HG02943 (cell line): ENCODE measurements at regions not wholly inside any gene's neighbourhood (a gene's known extent, or its start where the extent isn't known, plus 50 kb on each side); places are given as distances from the start of the nearest gene placed in this dataset.
"Not testable (repeated sequence)": the region's sequence is repeated elsewhere in the genome, so short reads cannot be mapped to it uniquely, and the experiment has no call there.

Source experiments
- ATAC-seq: cut with Tn5 transposase; IDR thresholded peaks from one replicate; pipeline ENCODE4 v1.9.1; 2021; ENCODE audit warnings: mild to moderate bottlenecking, low read depth, moderate library complexity; ENCODE audit not compliant: unreplicated experiment

DNA sequence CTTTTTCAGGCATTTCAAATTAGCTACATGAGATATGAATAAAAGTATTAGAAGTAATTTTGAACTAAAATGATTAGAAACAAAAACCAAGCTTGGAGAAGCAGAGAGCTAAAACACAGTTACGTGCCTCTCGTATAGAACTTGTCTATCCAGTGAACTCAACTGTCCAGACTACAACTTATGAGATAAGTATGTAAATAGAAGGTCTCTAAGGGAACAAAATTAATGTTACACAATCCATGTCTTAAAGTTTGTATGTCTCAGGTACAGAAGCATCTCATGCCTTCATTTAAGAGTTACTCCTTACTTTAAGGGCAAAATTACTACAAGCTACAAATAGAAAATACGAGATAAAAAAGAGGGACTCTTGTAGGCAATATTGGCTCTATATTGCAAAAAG, 316.8 kb downstream of the CETN3 start:
- no peak for ATAC-seq

DNA sequence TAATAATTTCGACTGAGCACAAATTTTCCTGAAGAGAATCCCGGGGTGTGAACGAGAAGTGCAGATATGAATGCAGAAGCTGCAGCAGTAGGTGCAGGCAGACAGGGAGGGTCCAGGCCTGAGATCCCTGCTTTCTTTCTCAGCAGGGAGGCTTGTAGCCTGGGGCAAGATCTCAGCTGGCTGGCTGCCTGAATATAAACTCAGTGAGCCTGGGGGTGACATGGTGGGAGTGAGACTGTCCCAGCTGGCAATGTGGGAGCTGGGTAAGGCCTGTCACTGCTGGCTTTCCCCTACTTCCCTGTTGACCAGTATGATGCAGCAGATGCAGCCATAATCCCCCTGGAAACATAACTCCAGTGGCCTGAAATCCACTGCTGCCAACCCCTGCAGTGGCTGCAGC, 325.2 kb downstream of the CETN3 start:
- no peak for ATAC-seq

DNA sequence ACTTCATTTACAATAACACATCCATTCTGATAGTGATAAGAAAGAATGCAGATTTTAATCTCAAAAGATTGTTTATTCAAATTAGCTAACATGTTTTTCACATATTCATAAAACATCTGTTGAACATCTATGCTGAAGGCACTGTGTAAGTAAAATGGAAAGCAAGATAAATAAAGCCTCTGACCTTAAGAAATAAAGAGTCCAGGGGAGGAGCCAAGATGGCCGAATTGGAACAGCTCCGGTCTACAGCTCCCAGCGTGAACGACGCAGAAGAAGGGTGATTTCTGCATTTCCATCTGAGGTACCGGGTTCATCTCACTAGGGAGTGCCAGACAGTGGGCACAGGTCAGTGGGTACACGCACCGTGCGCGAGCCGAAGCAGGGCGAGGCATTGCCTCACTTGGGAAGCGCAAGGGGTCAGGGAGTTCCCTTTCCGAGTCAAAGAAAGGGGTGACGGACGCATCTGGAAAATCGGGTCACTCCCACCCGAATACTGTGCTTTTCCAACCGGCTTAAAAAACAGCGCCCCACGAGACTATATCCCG, 336.5 kb downstream of the CETN3 start:
- ATAC-seq: not testable (repeated sequence)

DNA sequence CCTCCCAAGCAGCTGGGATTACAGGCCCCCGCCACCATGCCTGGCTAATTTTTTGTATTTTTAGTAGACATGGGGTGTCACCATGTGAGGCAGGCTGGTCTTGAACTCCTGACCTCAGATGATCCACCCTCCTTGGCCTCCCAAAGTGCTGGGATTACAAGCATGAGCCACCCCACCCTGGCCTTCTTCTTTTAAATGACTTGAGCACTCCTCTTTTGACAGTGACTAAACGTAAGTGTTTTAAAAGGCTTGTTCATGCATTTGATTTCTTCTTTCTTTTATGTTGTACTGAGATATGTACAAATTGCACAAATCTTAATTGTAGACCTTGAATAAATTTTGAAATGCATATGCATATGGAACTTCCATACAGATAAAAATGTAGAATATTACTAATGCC, 337.9 kb downstream of the CETN3 start:
- no peak for ATAC-seq

DNA sequence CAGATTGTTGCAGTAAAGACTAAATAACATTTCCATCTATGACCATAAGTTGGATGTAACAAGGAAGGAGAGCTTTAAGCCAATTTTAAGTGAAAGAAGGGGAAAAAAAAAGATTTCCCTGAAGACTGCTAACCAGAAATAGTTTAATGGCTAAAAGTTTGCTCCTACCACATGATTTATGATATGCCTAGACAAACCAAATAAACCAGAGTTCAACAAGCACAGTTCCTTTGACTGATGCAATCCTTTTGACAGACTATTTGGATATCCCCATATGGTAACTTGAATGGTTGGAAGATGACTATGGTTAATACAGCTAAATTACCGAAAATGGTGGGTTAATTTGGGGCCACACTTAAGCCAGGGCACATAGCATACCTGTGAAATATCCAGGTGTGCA, 338.5 kb downstream of the CETN3 start:
- no peak for ATAC-seq

DNA sequence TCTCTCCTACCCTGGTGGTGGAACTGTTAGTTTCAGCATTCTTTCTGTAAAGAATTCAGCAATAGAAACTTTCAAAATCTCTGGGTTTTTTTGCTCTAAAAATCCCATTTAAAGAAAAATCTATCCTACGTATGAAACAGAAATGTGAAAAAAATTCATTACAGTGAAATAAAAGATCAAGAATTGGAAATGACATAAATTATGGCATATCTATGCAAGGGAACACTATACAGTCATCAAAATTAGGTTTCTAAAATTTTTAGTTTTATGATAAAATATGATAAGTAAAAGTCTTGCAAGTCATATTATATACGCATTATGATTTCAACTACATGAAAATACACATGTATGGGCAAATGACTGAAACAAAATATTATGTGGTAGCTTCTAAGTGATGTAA, 342.6 kb downstream of the CETN3 start:
- ATAC-seq: no peak

DNA sequence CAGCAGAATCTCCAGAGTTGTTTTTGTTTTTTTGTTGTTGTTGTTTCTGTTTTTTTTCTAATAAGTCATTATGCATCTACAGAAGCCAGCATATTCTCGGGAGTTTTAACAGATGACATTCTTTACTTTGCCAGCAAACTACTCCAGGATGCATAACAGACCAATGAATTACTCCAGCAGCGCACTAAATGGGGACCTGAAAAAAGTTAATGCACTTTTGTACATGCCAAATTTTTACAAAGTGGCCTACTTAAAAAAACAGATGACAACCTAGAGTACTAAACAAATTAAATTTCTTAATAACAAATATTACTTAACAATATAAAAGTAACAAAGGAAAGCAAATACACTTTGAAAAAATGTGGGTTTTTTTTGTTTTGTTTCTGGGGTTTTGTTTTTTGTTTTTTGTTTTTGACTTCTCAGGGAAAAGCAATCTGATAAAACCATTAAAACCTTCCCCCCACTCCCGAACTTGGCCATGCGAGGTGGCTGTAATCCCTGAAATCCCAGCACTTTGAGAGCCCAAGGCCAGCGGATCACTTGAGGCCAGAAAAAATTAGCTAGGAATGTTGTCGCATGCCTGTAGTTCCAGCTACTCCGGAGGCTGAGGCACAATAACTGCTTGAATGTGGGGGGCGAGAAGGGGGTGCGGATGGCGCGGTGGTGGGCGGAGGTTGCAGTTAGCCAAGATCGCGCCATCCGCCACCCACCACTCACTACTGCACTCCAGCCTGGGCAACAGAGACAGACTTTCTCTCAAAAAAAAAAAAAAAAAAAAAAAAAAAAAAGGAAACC, 352.4 kb downstream of the CETN3 start:
- no peak for ATAC-seq

DNA sequence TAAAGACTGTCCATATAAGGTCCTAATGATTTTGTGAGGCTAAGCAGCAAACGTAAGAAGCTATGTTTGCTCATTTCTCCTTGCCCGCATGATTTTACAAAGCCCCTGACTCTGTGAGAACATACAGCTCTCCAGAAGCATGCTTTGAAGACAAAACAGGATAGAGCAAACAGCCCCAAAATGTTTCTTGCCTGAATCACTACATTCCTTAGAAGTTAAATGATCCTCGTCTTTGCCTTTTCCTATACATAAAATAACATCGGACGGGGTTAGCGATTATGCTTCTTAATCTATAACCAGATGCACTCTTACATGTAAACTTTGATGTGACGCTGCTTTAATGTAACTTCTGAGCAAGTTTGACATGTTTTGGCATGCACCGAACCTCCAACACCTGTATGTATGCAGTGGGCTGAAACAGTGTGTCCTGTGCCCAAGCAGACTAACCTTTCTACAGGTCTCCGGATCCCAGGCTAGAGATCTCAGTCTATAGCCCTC, 353.7 kb downstream of the CETN3 start:
- no peak for ATAC-seq

DNA sequence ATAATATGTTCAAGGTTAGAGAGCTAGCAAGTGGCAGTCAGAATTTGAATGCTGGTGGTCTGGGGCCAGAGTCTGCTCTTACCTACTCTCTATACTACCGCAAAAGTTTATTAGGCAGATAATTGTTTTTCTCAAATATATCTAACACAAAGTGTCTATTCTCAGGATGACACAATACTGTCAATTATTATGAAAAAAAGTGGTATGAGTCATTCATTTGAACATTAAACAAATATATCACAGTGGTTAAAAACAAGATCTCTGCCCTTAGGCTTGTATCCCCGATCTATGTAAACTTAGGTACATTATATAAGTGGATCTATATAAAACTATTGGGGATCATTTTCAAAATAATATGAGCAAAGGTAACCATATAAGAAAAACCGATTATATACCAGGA, 354.9 kb downstream of the CETN3 start:
- ATAC-seq: no peak

DNA sequence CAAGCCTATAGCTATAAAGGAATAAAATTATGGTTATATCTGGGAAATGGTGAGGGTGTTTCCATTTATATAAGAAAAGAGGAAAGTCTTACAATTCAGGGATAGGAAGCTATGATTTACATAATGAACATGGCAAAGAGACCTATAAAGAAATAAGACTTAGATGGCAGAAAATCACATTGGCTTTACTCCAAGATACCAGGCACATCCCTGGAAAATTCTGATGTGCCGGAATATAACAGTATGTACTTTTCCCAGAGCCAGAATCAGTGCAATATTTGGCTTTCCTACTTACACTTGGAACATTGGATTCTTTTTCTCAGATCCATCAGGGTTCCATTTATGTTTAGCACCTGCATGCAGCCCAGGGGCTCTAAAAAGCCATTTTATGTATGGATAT, 357.8 kb downstream of the CETN3 start:
- no peak for ATAC-seq

DNA sequence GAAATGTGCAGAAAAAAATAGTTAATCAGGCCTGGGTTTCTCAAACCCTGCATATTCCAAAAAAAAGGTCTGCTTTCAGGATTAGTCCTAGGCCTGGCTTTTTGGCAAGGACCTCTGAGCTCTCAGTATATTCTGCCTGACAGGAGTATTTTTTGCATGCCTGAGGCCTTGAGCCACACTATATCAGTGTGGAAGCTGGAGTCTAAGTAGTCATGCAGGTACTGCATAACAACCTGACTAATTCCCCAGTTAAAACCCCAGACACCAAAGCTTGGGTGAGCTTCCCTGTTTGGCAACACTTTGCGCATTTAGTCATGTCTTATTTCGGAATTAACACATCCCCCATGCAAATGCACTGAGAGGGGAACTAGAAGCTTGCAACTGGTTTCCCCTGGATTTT, 359.5 kb downstream of the CETN3 start:
- ATAC-seq: no peak

DNA sequence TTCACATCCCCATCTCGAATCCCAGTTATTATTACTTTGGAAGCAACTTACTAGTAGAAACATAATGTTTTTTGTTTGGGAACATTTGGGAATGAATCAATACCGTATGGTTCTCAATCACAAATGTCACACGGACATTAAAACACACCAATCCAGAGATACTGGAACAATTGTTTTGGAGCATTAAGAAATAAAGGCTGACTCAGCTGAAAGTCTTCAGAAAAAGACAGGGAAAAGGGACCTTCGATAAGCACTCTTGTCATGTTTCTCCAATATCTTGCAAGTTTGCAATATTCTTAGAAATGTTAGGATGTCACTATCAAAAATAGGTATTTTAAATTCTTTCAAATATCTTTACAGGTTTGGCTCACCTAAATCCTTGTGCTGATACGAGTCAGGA, 362.4 kb downstream of the CETN3 start:
- no peak for ATAC-seq

DNA sequence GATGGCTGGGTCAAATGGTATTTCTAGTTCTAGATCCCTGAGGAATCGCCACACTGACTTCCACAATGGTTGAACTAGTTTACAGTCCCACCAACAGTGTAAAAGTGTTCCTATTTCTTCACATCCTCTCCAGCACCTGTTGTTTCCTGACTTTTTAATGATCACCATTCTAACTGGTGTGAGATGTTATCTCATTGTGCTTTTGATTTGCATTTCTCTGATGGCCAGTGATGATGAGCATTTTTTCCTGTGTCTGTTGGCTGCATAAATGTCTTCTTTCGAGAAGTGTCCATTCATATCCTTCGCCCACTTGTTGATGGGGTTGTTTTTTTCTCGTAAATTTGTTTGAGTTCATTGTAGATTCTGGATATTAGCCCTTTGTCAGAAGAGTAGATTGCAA, 369.5 kb downstream of the CETN3 start:
- ATAC-seq: not testable (repeated sequence)

DNA sequence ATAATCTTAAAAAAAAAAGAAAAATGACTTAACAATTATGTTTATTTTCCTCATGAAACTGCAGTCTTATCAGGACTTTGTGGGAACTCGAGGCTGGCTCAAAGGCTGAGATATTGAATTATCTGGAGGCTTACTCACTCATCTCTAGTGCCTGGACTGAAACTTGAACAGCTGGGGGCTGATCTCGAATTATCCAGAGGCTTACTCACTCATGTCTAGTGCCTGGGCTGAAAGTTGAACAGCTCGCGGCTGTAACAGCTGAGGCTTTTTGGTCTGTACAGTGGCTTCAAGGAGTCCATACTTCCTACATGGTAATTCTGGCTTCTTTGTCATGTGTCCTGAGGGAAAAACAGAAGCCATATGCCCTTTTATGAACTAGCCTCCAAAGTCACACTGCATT, 371.9 kb downstream of the CETN3 start:
- ATAC-seq: no peak

DNA sequence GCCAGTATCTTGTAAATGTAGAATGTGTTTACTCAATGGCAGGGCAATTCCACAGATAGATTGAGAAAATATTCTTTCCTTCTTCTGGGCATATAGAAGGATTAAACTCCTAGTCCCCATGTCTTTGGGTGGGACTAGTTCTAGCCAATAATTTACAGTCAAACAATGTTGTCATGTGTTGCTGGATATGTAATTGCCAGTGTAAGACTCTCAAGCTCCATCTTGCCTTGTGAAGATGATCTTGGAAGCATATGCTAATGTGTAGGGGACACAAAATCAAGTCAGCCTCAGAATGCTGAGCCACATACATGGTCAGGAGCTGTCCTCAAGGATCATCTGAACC, 386.9 kb downstream of the CETN3 start:
- no peak for ATAC-seq

DNA sequence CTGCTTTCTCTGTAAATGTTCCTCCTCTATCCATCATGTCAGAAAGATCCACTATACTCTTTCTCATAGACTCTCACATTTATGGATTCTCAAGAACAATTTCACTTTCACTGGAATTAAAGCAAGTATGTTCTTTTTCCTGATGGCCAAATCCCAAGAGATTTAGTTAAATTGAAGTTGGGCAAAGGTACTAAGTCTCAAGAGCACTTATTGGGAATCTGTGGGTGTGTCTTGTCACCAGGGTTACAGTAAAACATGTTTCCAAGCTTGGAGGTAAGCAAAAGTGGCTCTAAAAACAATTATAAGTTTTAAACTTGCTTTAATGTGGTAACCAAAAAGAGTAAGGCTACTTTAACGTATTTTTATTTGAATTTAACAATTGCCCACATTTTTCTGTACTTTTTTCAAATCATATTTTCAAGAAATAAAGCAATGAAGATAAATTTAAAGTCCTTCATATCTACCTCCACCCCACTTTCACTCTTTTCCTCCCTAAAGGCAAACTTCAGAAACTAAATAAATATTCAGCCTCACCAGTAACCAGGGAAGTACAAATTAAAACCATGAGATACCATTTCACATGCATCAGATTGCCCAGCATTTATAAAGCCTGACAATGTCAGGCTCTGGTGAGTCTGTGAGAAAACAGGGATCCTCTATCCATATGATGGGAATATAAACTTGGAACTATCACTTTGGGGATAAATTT, 387.4 kb downstream of the CETN3 start:
- no peak for ATAC-seq

DNA sequence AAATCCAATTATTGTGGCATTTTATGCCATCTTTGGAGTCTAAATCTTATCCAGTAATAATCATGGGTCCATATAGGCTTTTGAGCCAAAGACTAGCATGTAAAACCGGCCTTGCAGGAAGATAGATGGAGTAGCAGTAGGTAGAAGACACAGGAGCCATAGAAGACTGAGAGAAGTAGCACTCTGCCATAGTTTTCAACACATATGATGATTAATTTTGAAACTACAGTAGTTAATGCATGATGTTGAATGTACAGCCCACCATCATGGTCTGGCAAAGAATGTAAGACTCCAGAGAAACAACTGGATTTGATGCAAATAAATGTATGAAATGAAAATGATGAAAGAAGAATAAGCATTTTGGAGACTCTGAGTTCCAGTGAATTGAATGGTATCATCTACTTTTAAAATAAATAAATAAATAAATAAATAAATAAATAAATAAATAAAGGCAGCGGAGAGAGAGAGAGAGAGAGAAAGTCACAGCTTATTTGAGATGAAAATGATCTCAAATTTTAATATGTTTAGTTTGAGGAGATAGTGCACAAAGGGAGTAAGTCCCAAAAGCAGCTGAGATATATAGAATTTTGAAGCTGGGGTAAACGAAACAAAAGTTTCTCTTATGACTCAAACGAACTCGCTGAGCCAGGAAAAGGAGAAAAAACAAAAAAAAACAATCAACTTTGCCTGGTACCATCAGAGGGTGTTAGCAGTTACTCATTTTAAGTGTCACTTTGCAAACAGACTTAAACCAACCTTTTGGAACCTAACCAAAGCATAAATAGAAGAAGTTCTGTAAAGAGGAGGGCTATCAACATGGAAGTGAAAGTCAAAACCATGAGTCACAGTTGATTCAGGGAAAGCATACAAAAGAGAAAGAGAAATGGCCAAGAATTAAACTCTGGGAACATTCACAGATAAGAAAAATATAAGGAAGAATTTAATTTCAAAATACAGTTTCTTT, 388.7 kb downstream of the CETN3 start:
- ATAC-seq: peak; percentile 78

DNA sequence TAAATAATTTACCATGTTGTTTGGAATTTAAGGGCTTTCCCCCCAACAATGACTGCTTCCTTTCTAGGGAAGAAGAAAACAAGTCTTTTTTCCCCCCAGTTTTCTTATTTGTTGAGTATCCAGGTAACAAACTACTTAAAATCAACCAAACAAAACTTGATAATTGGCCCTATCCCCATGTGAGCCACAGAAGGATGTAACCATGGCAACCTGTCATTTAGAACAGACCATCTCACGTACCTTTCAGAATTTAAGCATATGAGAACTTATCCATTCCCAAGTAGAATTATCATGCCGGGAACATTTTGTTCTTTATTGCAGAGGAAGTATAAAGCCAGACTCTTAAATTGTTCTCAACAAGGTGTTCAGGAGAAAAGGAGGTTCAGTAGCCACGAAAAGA, 392.3 kb downstream of the CETN3 start:
- ATAC-seq: no peak

DNA sequence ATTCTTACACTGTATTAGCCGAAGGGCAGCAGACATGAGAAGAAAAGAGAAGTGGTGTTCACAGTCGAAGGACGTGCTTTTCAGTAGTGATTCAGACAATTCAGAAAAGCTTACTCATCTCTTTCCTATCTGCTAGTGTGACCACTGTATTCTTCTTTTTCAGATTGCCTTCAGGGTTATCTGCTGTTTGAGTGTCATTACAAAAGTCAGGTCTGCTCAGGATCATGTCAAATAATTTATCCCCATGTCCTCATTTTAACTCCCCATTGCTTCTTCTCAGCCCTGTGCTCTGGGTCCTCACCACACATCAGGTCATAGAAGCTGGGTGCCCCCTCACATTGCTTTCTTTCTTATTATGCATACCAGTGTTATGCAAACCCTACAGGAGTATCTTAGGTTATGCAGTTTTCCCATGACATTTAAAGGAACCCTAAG, 394.0 kb downstream of the CETN3 start:
- peak; percentile 83 for ATAC-seq

DNA sequence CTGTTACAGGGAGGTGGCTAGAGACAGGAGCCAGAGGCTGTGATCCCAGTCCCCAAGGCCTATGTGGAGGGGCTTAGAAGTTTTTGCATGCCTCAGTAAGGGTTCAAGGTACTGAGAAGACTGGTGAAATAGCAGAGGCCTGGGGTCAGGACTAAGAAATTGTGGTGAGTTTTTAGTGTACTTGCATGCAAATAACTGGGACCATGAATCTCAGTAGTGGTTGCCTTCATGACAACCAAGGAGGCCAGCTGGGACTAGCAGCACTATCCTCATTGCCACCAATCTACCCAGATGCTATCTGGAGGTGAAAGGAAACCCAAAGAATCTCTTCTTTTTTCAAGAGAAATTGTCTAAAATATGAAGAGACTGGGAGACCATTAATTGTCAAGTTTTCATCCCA, 395.1 kb downstream of the CETN3 start:
- peak; percentile 94 for ATAC-seq

DNA sequence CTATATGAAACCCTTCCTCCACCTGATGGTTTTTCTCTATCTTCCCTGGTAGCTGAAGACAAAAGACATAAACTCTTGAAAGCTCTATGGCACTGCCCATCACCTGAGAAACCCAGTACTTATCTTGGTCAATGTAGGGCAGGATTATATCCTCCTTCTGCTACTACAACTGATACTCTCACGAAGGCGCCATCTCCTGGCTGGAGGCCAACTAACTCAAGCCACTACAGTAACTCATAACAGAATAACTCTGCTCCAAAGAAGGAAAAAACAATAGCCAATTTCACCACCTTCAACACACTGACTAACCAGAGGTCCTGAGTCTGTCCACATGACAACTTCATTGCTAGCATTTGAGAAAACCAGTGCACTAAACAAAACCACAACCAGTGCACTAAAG, 409.2 kb downstream of the CETN3 start:
- ATAC-seq: no peak
